HepG2 (cell line): ENCODE measurements at regions not wholly inside any gene's neighbourhood (a gene's known extent, or its start where the extent isn't known, plus 50 kb on each side); places are given as distances from the start of the nearest gene placed in this dataset.

Source experiments
- ATAC-seq: fragments of 200-7000 bp; cut with Tn5 transposase; 3 replicates; pipeline ENCODE4 v1.9.1; 2020; ENCODE audit warnings: mild to moderate bottlenecking, moderate library complexity
- BruUV-seq: library from RNA; stranded (reverse); fragments of 400-500 nt; replicated peaks from 2 replicates; lab custom pipeline; 2021; lab: Mats Ljungman, UMichigan
- CTCF ChIA-PET: fragments of 300-600 bp; formaldehyde crosslinking; extraction: SDS; loops from one replicate; lab custom pipeline; 2021; ENCODE audit warnings: low total read pairs, inconsistent platforms, low intra/inter-chr PET ratio; lab: Yijun Ruan, JAX
- POLR2A ChIA-PET: fragments of 350-600 bp; sonication (Branson Sonifier 250); formaldehyde crosslinking; loops from one replicate; lab custom pipeline; 2020; ENCODE audit warnings: antibody characterized with exemption, inconsistent platforms; lab: Yijun Ruan, JAX
- DNase-seq: peaks from one replicate; pipeline ENCODE4 v3.0.0-alpha.2; 2015; ENCODE audit warnings: low spot score
- FAIRE-seq: peaks from 3 replicates; lab custom pipeline; 2011; peaks lifted over from hg19 to GRCh38; lab: Jason Lieb, UNC
- H2AFZ ChIP-seq: one replicate; pipeline ENCODE4 v1.6.1; 2011; ENCODE audit warnings: low read length, inconsistent platforms
- H3K27ac ChIP-seq: fragments of 300-600 bp; 3 replicates; pipeline ENCODE4 v1.8.0; 2011; ENCODE audit warnings: mixed run types, mild to moderate bottlenecking, mixed read lengths, low read length, inconsistent platforms; ENCODE audit not compliant: insufficient read depth; ENCODE audit errors: extremely low read length
- H3K27me3 ChIP-seq, 2 experiments: fragments of 200-600 bp in 1 of 2; 2 replicates in 1 of 2; 3 replicates in 1 of 2; pipeline versions ENCODE4 v1.6.0 to v1.8.0; 2011; ENCODE audit warnings: low read length in 2 of 2, mild to moderate bottlenecking in 2 of 2, moderate library complexity in 2 of 2, inconsistent platforms in 1 of 2; ENCODE audit not compliant: insufficient read depth in 2 of 2, control insufficient read depth in 1 of 2
- H3K36me3 ChIP-seq, 2 experiments: fragments of 200-600 bp in 1 of 2; replicated peaks in 1 of 2; 2 replicates in 1 of 2; 3 replicates in 1 of 2; pipeline versions ENCODE4 v1.5.1 to v1.8.0; 2011; ENCODE audit warnings: low read length in 2 of 2, inconsistent platforms in 1 of 2; ENCODE audit not compliant: insufficient read depth in 2 of 2, control insufficient read depth in 1 of 2
- H3K4me1 ChIP-seq: 2 replicates; pipeline ENCODE4 v1.5.1; 2012; ENCODE audit warnings: low read length, inconsistent platforms; ENCODE audit not compliant: insufficient read depth
- H3K4me2 ChIP-seq: 2 replicates; pipeline ENCODE4 v1.6.0; 2011; ENCODE audit warnings: low read depth, low read length, inconsistent platforms
- H3K4me3 ChIP-seq, 3 experiments: fragments of 200-600 bp in 1 of 3; sonication (generic), shearing (Covaris generic) in 1 of 3; replicated peaks in 1 of 3; 2 replicates each; pipeline ENCODE4 v1.5.1; 2011 to 2016; ENCODE audit warnings: low read length in 3 of 3, inconsistent platforms in 2 of 3, low read depth in 2 of 3, mild to moderate bottlenecking in 2 of 3, control low read depth in 1 of 3, mixed read lengths in 1 of 3; ENCODE audit not compliant: insufficient read depth in 1 of 3
- H3K79me2 ChIP-seq: one replicate; pipeline ENCODE4 v1.6.1; 2011; ENCODE audit warnings: low read length, inconsistent platforms; ENCODE audit not compliant: insufficient read depth
- H3K9ac ChIP-seq: 2 replicates; pipeline ENCODE4 v1.6.0; 2011; ENCODE audit warnings: mild to moderate bottlenecking, low read depth, low read length, inconsistent platforms; ENCODE audit not compliant: insufficient read depth
- H3K9me3 ChIP-seq: 2 replicates; pipeline ENCODE4 v1.5.1; 2012; ENCODE audit warnings: mild to moderate bottlenecking, low read length
- H4K20me1 ChIP-seq: 2 replicates; pipeline ENCODE4 v1.6.0; 2011; ENCODE audit warnings: inconsistent platforms, mild to moderate bottlenecking, low read length, moderate library complexity; ENCODE audit not compliant: insufficient read depth
- ATF4 ChIP-seq, 2 experiments: fragments of 450-650 bp in 1 of 2; sonication (generic) in 1 of 2; formaldehyde crosslinking; IDR thresholded peaks; 2 replicates each; pipeline versions ENCODE4 v1.5.0 to v1.8.0; 2020 to 2022; ENCODE audit warnings: mild to moderate bottlenecking in 1 of 2, missing genetic modification reagents in 1 of 2
- ATRX ChIP-seq: sonication (generic); formaldehyde crosslinking; IDR thresholded peaks from 2 replicates; pipeline ENCODE4 v1.4.0; 2020; ENCODE audit warnings: missing genetic modification reagents, borderline replicate concordance
- DPF2 ChIP-seq: sonication (generic); formaldehyde crosslinking; IDR thresholded peaks from 2 replicates; pipeline ENCODE4 v1.4.0; 2020; ENCODE audit warnings: mild to moderate bottlenecking, low read depth, missing genetic modification reagents, borderline replicate concordance
- GLI4 ChIP-seq: sonication (generic); formaldehyde crosslinking; IDR thresholded peaks from 2 replicates; pipeline ENCODE4 v1.5.1; 2020; ENCODE audit warnings: missing genetic modification reagents, mild to moderate bottlenecking, moderate library complexity, borderline replicate concordance
- PCBP1 ChIP-seq: fragments of 200-400 bp; formaldehyde crosslinking; IDR thresholded peaks from 2 replicates; pipeline ENCODE4 v1.6.1; 2017; ENCODE audit warnings: mild to moderate bottlenecking, low read depth, low read length, borderline replicate concordance
- RARA ChIP-seq: IDR thresholded peaks from 2 replicates; pipeline ENCODE4 v1.6.1; 2016; ENCODE audit warnings: missing genetic modification reagents, missing compliant biosample characterization
- RBAK ChIP-seq: sonication (generic); formaldehyde crosslinking; IDR thresholded peaks from 2 replicates; pipeline ENCODE4 v1.5.1; 2020; ENCODE audit warnings: mild to moderate bottlenecking, missing genetic modification reagents
- SALL2 ChIP-seq: sonication (generic); formaldehyde crosslinking; IDR thresholded peaks from 2 replicates; pipeline ENCODE4 v1.8.1; 2023; ENCODE audit warnings: mild to moderate bottlenecking, missing genetic modification reagents, inconsistent platforms
- SMARCC2 ChIP-seq: fragments of 450-650 bp; IDR thresholded peaks from 2 replicates; pipeline ENCODE4 v1.6.1; 2017; ENCODE audit warnings: antibody characterized with exemption, mild to moderate bottlenecking
- TEAD2 ChIP-seq: sonication (generic); formaldehyde crosslinking; IDR thresholded peaks from 2 replicates; pipeline ENCODE4 v1.9.0; 2021; ENCODE audit warnings: missing genetic modification reagents
- TFDP2 ChIP-seq: sonication (generic); formaldehyde crosslinking; IDR thresholded peaks from 2 replicates; pipeline ENCODE4 v1.4.0; 2020; ENCODE audit warnings: missing genetic modification reagents
- ZBTB37 ChIP-seq: sonication (generic); formaldehyde crosslinking; IDR thresholded peaks from 2 replicates; pipeline ENCODE4 v1.4.0; 2020; ENCODE audit warnings: mild to moderate bottlenecking, missing genetic modification reagents
- ZNF234 ChIP-seq: sonication (generic); formaldehyde crosslinking; conservative IDR thresholded peaks from 2 replicates; pipeline ENCODE4 v1.5.1; 2020; ENCODE audit warnings: mild to moderate bottlenecking, missing genetic modification reagents
- ZNF280B ChIP-seq: sonication (generic); formaldehyde crosslinking; IDR thresholded peaks from 2 replicates; pipeline ENCODE4 v1.5.0; 2020; ENCODE audit warnings: missing genetic modification reagents, mild to moderate bottlenecking, borderline replicate concordance
- ZNF720 ChIP-seq: sonication (generic); formaldehyde crosslinking; IDR thresholded peaks from 2 replicates; pipeline ENCODE4 v1.4.0; 2020; ENCODE audit warnings: missing genetic modification reagents
- WGBS: methylation state at CpG from one replicate; pipeline ENCODE4 v1.1.6; 2017; ENCODE audit warnings: low lambda C conversion rate; 5-methylcytosine and 5-hydroxymethylcytosine counted together
- in situ Hi-C: cut with HindIII; loops from 2 replicates; pipeline ENCODE4 v1.10.0; 2017; ENCODE audit warnings: low pct_unique_long_range_greater_than_20kb; ENCODE audit not compliant: extremely low pct_ligation_motif_present
- intact Hi-C: fragments of 100-400 bp; cut with micrococcal nuclease; formaldehyde crosslinking; loops from one replicate; pipeline ENCODE4 v1.10.0; 2022; ENCODE audit not compliant: unreplicated experiment
- TF ChIP-seq, protein P1 (sequence below): sonication (generic); formaldehyde crosslinking; IDR thresholded peaks from 2 replicates; pipeline ENCODE4 v1.4.0; 2020; ENCODE audit warnings: mild to moderate bottlenecking, missing genetic modification reagents, borderline replicate concordance
- TF ChIP-seq, protein P2 (sequence below): sonication (generic); formaldehyde crosslinking; conservative IDR thresholded peaks from 2 replicates; pipeline ENCODE4 v1.5.0; 2020; ENCODE audit warnings: missing genetic modification reagents

DNA sequence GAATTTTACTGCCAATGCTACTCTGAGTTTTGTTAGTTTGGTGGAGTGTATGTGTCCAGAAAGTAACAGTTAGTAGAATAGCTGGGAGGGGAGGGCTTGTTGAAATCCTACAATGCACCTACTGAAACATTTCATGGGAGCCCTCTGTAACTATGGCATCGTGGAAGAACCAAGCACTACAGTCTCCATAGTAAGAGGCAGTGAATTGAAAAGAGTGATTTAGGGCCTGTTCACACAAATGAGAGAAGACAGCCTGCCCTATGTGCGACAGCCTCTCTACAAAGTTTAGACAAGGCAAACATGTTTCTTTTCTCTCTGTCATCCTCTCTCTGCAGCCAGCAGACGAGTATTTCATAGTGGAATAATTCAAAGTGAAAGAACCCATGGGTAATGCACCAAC, 676.6 kb downstream of the BRINP1 start:
- no peak for DNase-seq
- H3K79me2 ChIP-seq, result no peaks in the 10 kb centered on the region
- H2AFZ ChIP-seq, result no peak overlapping the region
- POLR2A ChIA-PET, result no interaction called here
- in situ Hi-C loops, result no loop called here
- no peaks in the 10 kb centered on the region for H4K20me1 ChIP-seq
- H3K27ac ChIP-seq, result no peak overlapping the region
- no peak for FAIRE-seq
- intact Hi-C loops, result no loop called here
- H3K4me1 ChIP-seq, result no peaks in the 10 kb centered on the region
- 14% methylated on average over 3 of the region's 3 CpGs for WGBS
- no peak overlapping the region for H3K9ac ChIP-seq
- no peaks in the 10 kb centered on the region for H3K36me3 ChIP-seq
- H3K4me2 ChIP-seq, result no peak overlapping the region
- H3K4me3 ChIP-seq, result no peak overlapping the region
- CTCF ChIA-PET, result no interaction called here
- no peaks in the 10 kb centered on the region for H3K27me3 ChIP-seq
- no peak for ATAC-seq
- no TSS peak for BruUV-seq
- peaks cover 94% of the 10 kb centered on the region for H3K9me3 ChIP-seq
- TF ChIP-seq PCBP1 (no peak), RBAK (CRISPR knock-in tag) (no peak), SMARCC2 (no peak), TFDP2 (no peak), ZNF280B (CRISPR knock-in tag) (no peak), GLI4 (no peak), DPF2 (CRISPR knock-in tag) (no peak), ZBTB37 (CRISPR knock-in tag) (no peak), ZNF720 (CRISPR knock-in tag) (no peak), ZNF234 (CRISPR knock-in tag) (no peak), ATRX (no peak), RARA (no peak), TEAD2 (CRISPR knock-in tag) (no peak), SALL2 (CRISPR knock-in tag) (no peak), ATF4 (CRISPR knock-in tag; IDR thresholded peaks at IDR 0.05) (no peak)
- TF ChIP-seq, protein P1, sequence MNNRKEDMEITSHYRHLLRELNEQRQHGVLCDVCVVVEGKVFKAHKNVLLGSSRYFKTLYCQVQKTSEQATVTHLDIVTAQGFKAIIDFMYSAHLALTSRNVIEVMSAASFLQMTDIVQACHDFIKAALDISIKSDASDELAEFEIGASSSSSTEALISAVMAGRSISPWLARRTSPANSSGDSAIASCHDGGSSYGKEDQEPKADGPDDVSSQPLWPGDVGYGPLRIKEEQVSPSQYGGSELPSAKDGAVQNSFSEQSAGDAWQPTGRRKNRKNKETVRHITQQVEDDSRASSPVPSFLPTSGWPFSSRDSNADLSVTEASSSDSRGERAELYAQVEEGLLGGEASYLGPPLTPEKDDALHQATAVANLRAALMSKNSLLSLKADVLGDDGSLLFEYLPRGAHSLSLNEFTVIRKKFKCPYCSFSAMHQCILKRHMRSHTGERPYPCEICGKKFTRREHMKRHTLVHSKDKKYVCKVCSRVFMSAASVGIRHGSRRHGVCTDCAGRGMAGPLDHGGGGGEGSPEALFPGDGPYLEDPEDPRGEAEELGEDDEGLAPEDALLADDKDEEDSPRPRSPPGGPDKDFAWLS (CRISPR knock-in tag), result no peak
- TF ChIP-seq, protein P2, sequence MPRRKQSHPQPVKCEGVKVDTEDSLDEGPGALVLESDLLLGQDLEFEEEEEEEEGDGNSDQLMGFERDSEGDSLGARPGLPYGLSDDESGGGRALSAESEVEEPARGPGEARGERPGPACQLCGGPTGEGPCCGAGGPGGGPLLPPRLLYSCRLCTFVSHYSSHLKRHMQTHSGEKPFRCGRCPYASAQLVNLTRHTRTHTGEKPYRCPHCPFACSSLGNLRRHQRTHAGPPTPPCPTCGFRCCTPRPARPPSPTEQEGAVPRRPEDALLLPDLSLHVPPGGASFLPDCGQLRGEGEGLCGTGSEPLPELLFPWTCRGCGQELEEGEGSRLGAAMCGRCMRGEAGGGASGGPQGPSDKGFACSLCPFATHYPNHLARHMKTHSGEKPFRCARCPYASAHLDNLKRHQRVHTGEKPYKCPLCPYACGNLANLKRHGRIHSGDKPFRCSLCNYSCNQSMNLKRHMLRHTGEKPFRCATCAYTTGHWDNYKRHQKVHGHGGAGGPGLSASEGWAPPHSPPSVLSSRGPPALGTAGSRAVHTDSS (CRISPR knock-in tag), result no peak
